PC-3 (cell line): ENCODE measurements at regions not wholly inside any gene's neighbourhood (a gene's known extent, or its start where the extent isn't known, plus 50 kb on each side); places are given as distances from the start of the nearest gene placed in this dataset.

ENCODE experiments used
- ATAC-seq: fragments of 200-7000 bp; cut with Tn5 transposase; 2 replicates; pipeline ENCODE4 v1.9.1; 2020; ENCODE audit warnings: mild to moderate bottlenecking, moderate library complexity
- BruUV-seq: library from RNA; stranded (reverse); fragments of 400-500 nt; replicated peaks from 2 replicates; lab custom pipeline; 2021; lab: Mats Ljungman, UMichigan
- CTCF ChIA-PET: fragments of 300-600 bp; sonication (Branson Sonifier 250); formaldehyde crosslinking; loops from one replicate; lab custom pipeline; 2022; ENCODE audit warnings: antibody characterized with exemption; lab: Charles Lee
- POLR2A ChIA-PET: fragments of 300-600 bp; sonication (Branson Sonifier 250); formaldehyde crosslinking; loops from one replicate; lab custom pipeline; 2022; ENCODE audit warnings: antibody characterized with exemption; ENCODE audit not compliant: unreplicated experiment; lab: Charles Lee
- DNase-seq: peaks from one replicate; pipeline ENCODE4 v3.0.0-alpha.2; 2015
- H2AFZ ChIP-seq: fragments of 300-600 bp; sonication (generic); 2 replicates; pipeline ENCODE4 v1.6.0; 2016; ENCODE audit warnings: antibody characterized with exemption, low read length
- H3F3A ChIP-seq: fragments of 300-600 bp; sonication (generic); one replicate; pipeline ENCODE4 v1.6.0; 2017; ENCODE audit warnings: antibody characterized with exemption, low read length, control low read depth, mild to moderate bottlenecking; ENCODE audit not compliant: unreplicated experiment
- H3K27ac ChIP-seq: fragments of 300-600 bp; sonication (generic); 2 replicates; pipeline ENCODE4 v1.5.1; 2016; ENCODE audit warnings: mild to moderate bottlenecking, low read length
- H3K27me3 ChIP-seq: fragments of 300-600 bp; sonication (generic); 2 replicates; pipeline ENCODE4 v1.6.1; 2016; ENCODE audit warnings: low read length, mixed read lengths
- H3K36me3 ChIP-seq: fragments of 300-600 bp; sonication (generic); 2 replicates; pipeline ENCODE4 v1.6.1; 2016; ENCODE audit warnings: low read depth, mixed run types, low read length, mixed read lengths
- H3K4me1 ChIP-seq: fragments of 300-600 bp; sonication (generic); 2 replicates; pipeline ENCODE4 v1.5.1; 2016; ENCODE audit warnings: low read length; ENCODE audit not compliant: insufficient read depth
- H3K4me2 ChIP-seq: fragments of 300-600 bp; sonication (generic); 2 replicates; pipeline ENCODE4 v1.6.0; 2016; ENCODE audit warnings: low read length
- H3K4me3 ChIP-seq: fragments of 300-600 bp; sonication (generic); 2 replicates; pipeline ENCODE4 v1.5.1; 2016; ENCODE audit warnings: mild to moderate bottlenecking, low read length, mixed read lengths
- H3K79me2 ChIP-seq: fragments of 300-600 bp; sonication (generic); 2 replicates; pipeline ENCODE4 v1.6.1; 2017; ENCODE audit warnings: low read length, mixed read lengths
- H3K9ac ChIP-seq: fragments of 300-600 bp; sonication (generic); 2 replicates; pipeline ENCODE4 v1.6.0; 2016; ENCODE audit warnings: mild to moderate bottlenecking, low read length
- H3K9me2 ChIP-seq: fragments of 300-600 bp; sonication (generic); replicated peaks from 2 replicates; pipeline ENCODE4 v1.6.1; 2016; ENCODE audit warnings: mixed run types, low read length, mixed read lengths
- H3K9me3 ChIP-seq: fragments of 300-600 bp; sonication (generic); 2 replicates; pipeline ENCODE4 v1.6.1; 2016; ENCODE audit warnings: low read length, mixed read lengths
- H4K20me1 ChIP-seq: fragments of 300-600 bp; sonication (generic); 2 replicates; pipeline ENCODE4 v1.6.1; 2016; ENCODE audit warnings: low read length, mixed read lengths
- CTCF ChIP-seq: fragments of 300-600 bp; sonication (generic); conservative IDR thresholded peaks from 2 replicates; pipeline ENCODE4 v1.5.1; 2017; ENCODE audit warnings: antibody characterized with exemption, low read depth, mild to moderate bottlenecking, low read length
- EZH2 ChIP-seq: fragments of 300-600 bp; sonication (generic); IDR thresholded peaks from one replicate; pipeline ENCODE4 v1.6.1; 2017; ENCODE audit warnings: antibody characterized with exemption, mild to moderate bottlenecking, low read length; ENCODE audit not compliant: unreplicated experiment
- EZH2phosphoT487 ChIP-seq: fragments of 300-600 bp; sonication (generic); IDR thresholded peaks from 2 replicates; pipeline ENCODE4 v1.6.1; 2018; ENCODE audit warnings: mild to moderate bottlenecking, antibody characterized with exemption, low read length, borderline replicate concordance
- intact Hi-C: fragments of 100-400 bp; cut with micrococcal nuclease; formaldehyde crosslinking; loops from 2 replicates; pipeline ENCODE4 v1.9.0; 2023

- no peaks in the 10 kb centered on the region for H3K9me3 ChIP-seq
- ATAC-seq (no peak), DNase-seq (no peak)
- no peaks in the 10 kb centered on the region for H3K79me2 ChIP-seq
- H3K4me2 ChIP-seq = no peak overlapping the region
- H3K36me3 ChIP-seq = no peaks in the 10 kb centered on the region
- BruUV-seq = no TSS peak
- no peaks in the 10 kb centered on the region for H3F3A ChIP-seq
- H3K27me3 ChIP-seq = peaks cover 44% of the 10 kb centered on the region
- H3K4me3 ChIP-seq = no peak overlapping the region
- no peak overlapping the region for H3K27ac ChIP-seq
- H4K20me1 ChIP-seq = no peaks in the 10 kb centered on the region
- ChIA-PET CTCF (no interaction called here), POLR2A (no interaction called here)
- intact Hi-C loops = no loop called here
- TF ChIP-seq EZH2phosphoT487 (no peak), CTCF (no peak), EZH2 (no peak)
- H2AFZ ChIP-seq = no peak overlapping the region
- no peak overlapping the region for H3K9ac ChIP-seq
- H3K9me2 ChIP-seq = no peaks in the 10 kb centered on the region
- H3K4me1 ChIP-seq = no peaks in the 10 kb centered on the region
Observed at GRCh38 chr6:168147205-168147738, 68.3 kb upstream of the FRMD1 start.

- no TSS peak for BruUV-seq
- Histone ChIP-seq H3K27ac (no peak overlapping the region), H3K9me3 (no peaks in the 10 kb centered on the region), H3K27me3 (peaks cover 41% of the 10 kb centered on the region), H4K20me1 (no peaks in the 10 kb centered on the region), H3K4me1 (no peaks in the 10 kb centered on the region), H3K36me3 (no peaks in the 10 kb centered on the region), H3K4me2 (no peak overlapping the region), H3K9ac (no peak overlapping the region), H3K79me2 (no peaks in the 10 kb centered on the region), H2AFZ (no peak overlapping the region), H3K4me3 (no peak overlapping the region), H3K9me2 (no peaks in the 10 kb centered on the region), H3F3A (no peaks in the 10 kb centered on the region)
- CTCF ChIA-PET = no interaction called here
- no peak for ATAC-seq
- POLR2A ChIA-PET = no interaction called here
- DNase-seq = no peak
- intact Hi-C loops = no loop called here
- no peak for TF ChIP-seq EZH2phosphoT487
- no peak for TF ChIP-seq EZH2
- TF ChIP-seq CTCF = no peak
Observed at GRCh38 chr6:168145747-168146596, 67.0 kb upstream of the FRMD1 start.

GRCh38 chr6:168139121-168139520, 60.1 kb upstream of the FRMD1 start:
- Histone ChIP-seq H3K9ac (no peak overlapping the region), H3F3A (no peaks in the 10 kb centered on the region), H3K4me3 (no peak overlapping the region), H3K4me2 (no peak overlapping the region), H3K9me2 (no peaks in the 10 kb centered on the region), H3K9me3 (no peaks in the 10 kb centered on the region), H4K20me1 (no peaks in the 10 kb centered on the region), H3K27ac (no peak overlapping the region), H3K27me3 (no peaks in the 10 kb centered on the region), H3K36me3 (no peaks in the 10 kb centered on the region), H3K79me2 (no peaks in the 10 kb centered on the region), H2AFZ (no peak overlapping the region), H3K4me1 (no peaks in the 10 kb centered on the region)
- TF ChIP-seq EZH2phosphoT487 (no peak), EZH2 (no peak), CTCF (no peak)
- ChIA-PET POLR2A (no interaction called here), CTCF (no interaction called here)
- no peak for ATAC-seq
- BruUV-seq = no TSS peak
- DNase-seq = no peak
- intact Hi-C loops = no loop called here
